NCI-H2171 treated with DMSO at 0.1 percent for 48 hours (cell line): ENCODE measurements at regions not wholly inside any gene's neighbourhood (a gene's known extent, or its start where the extent isn't known, plus 50 kb on each side); places are given as distances from the start of the nearest gene placed in this dataset.
"Not testable (repeated sequence)": the region's sequence is repeated elsewhere in the genome, so short reads cannot be mapped to it uniquely, and the experiment has no call there.

Experiments
- DNase-seq: peaks from one replicate; lab custom pipeline; 2025; lab: John Stamatoyannopoulos, UW

DNA sequence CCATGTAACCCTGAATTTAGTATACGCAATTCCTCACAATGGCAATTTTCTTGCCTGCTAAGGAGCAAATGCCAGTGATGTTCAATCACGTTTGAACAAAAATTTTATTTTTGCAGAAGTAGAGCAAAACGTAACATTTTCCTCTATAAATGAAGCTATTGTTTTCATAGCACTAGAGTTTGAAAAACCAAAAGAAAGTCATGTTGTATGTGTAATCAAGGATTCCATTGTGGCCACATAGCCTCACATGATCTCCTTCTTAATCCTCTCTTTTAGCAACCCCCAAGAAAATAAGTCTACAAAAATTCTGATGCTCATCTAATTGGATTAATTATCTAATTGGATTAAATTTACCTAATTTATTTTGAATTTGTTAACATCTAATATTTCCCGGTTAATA lies 1217.4 kb upstream of the FLRT2 start:
- no peak for DNase-seq

DNA sequence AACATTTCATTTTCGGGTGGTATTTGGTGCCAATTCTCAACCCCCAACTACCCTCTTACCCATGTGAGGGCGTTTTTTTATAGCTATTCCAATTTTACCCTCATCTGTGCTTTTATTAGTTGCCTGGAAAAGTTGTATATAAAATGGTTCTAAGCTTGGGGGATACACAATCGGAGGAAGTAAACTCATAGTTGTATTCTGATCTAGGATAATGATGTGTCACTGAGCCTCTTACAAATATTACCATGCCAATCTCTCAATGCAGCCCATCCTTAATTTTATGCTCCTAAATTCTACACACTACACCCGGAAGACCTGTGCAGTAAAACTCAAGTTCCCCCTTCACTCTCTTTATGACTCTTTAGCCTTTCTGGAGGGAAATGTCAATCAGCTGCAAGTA lies 1206.5 kb upstream of the FLRT2 start:
- no peak for DNase-seq

DNA sequence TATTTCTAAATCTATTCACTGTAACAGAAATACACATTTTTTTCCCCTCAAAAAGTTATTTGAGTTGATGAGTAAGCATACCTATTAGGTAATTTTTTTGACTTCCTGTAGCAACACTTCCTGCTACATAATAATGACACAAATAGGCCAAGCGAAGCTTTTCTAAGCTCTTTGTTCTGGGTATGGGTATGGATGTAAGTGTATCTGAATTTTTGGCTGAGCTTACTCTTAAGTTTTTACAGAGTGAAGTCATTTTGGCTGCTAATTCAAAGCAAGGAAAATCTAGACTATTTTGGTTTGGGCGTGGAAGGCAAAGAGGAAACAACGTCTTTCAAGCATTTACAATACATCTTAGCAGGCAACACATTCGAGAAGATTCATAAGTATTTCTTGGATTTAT lies 1206.0 kb upstream of the FLRT2 start:
- DNase-seq: no peak

DNA sequence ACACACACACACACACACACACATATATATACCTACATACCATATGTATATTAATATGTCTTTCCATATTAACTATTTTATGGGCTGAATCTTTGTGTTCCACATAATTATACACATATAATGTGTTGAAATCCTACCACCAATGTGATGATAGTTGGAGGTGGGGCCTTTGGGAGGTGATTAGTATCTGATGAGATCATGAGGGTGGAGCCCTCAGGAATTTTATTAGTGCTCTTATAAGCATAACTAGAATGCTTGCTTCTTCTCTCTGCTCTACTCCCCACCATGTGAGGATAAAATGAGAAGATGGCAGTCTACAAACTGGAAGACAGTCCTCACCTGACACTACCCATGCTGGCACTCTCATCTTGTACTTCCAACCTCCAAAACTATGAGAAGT lies 1193.5 kb upstream of the FLRT2 start:
- DNase-seq: no peak

DNA sequence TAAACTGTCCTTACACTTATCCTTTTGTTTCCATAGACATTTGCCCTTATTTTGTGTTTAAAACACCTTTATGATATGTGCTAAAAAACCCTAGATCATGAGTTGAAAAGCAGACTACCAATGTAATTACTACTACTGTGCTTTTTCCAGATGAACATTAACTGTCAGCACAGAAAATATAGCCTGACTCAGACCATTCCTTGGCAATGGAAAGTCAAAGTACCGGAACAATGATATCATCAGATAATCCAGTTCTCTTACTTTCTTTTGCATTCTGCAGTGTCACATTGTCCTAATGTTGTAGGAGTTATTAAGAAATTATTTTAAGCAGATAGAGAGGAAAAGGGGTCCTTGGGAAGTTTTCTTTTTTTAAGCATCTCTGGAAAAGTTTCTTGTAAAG lies 1189.0 kb upstream of the FLRT2 start:
- no peak for DNase-seq

DNA sequence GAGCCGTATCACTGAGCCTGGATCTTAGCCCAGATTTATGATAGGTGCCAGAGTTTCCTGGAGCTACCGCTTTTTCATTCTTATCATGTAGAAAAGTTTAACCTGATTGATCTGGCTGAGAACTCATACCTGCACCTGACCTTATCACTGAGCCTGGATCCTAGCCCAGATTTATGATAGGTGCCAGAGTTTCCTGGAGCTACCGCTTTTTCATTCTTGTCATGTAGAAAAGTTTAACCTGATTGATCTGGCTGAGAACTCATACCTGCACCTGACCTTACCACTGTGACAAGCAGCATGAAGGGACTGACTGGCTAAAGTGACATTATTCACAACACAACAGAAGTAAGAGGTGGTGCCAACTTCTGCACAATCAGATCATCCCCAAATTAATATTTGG lies 1188.1 kb upstream of the FLRT2 start:
- not testable (repeated sequence) for DNase-seq

DNA sequence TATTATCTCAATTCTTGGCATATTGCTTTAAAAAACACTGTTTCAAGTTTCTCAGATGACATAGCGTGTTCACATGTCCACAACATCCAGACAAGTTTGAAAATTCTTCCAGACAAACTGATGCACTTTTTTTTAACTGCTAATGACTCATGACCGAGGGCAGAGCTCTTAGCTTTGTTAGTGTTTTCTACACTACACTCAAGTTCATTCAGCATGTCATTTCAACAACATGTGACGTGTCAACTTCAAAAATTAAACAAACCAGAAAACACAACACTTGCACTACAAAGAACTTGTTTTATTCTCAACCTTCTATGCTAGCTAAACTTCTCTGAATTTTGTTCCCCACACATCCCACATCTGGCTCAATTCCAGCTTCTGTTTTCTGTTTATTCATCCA lies 1186.3 kb upstream of the FLRT2 start:
- DNase-seq: no peak

DNA sequence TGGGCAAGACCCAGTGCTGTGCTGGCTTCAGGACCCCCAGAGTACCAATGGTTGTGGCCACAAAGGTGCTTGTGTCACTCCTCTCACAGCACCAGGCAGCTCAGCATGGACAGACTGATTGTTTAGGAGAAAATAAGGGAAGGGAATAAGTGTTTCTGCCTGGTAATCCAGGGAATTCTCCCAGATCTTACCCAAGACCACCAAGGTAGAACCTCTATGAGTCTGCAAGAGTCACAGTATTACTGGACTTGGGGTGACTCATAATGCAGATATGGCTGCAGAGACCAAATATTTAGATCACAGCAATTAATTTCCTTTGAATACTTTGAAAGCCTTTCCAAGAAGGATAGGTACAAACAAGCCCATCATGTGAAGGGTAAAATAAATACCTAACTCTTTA lies 1178.3 kb upstream of the FLRT2 start:
- DNase-seq: no peak

DNA sequence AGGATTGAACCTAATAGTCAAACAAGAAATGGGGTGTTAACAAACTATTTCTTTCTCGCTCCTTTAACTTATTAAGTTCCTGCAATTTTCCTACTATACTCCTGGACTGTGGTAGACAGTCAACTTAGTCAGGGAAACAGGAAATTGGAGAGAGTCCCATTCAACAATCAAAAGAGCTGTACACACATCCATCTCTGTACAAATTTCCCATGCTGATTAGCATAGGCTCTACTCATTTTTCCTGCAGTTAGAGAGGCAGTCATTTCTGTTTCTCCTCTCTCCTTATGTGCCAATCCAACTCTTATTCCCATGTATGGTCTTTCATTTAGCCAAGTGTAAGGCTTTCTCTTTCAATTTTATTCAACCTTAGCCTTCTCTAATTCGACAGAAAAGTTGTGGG lies 1168.5 kb upstream of the FLRT2 start:
- DNase-seq: no peak

DNA sequence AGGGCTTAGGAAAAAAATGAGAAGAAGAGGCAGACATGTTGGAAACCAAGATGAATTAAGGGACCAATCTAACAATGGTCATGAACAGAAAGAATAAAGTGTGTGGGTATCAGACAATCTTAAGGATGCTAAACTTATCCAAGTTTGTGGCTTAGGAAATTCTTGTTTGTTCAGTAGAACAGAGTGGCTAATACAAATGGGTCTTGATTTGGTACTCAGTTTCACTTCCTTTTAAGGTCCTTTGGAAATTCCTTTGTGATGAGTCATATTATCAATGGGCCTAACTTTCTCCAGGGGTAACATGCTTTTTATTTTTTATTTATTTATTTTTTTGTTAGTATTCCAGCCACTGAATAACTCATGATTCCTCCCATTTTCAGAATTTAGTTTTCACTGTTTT lies 1154.7 kb upstream of the FLRT2 start:
- DNase-seq: no peak

DNA sequence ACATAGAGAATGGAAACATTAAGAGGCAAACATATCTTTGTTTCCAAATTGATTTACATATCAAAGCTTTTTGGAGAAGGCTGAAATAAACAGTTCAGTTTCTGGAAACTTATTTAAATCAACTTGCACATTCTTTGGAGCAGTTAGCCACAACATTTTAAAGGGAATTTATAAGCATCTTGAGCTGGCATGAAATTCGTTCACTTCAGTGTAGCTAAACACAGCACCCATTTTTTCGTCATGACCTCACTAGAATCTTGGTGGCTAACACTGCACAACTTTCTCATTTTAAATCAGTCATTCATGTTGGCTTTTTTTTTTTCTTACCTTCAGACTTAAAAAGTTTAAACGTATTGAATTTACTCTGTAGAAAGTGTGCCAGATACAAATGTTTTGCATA lies 1139.9 kb upstream of the FLRT2 start:
- no peak for DNase-seq

DNA sequence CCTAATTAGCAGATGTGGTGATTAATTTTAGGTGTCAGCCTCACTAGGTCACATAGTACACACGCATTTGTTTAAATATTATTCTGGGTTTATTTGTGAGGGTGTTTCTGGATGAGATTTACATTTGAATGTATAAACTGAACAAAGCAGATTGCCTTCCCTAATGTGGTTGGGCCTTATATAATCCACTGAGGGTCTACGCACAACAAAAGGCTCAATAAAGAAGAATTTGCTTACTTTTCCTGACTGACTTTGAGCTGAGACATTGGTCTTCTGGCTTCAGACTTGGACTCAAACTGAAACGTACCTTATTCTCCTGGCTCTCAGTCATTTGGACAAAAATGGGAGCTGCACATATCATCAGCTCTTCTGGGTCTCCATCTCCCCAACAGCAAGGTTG lies 1132.3 kb upstream of the FLRT2 start:
- DNase-seq: no peak

DNA sequence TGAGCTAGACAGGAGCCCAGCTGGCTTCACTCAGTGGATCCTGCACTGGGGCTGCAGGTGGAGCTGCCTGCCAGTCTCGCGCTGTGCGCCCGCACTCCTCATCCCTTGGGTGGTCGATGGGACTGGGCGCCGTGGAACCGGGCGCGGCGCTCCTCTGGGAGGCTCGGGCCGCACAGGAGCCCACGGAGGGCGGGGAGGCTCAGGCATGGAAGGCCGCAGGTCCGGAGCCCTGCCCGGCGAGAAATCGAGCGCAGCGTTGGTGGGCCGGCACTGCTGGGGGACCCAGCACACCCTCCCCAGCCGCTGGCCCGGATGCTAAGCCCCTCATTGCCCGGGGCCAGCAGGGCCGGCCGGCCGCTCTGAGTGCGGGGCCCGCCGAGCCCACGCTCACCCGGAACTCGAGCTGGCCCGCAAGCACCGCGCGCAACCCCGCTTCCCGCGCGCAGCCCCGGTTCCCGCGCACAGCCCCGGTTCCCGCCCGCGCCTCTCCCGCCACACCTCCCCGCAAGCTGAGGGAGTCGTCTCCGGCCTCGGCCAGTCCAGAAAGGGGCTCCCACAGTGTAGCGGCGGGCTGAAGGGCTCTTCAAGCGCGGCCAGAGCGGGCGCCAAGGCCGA lies 1130.5 kb upstream of the FLRT2 start:
- DNase-seq: no peak

DNA sequence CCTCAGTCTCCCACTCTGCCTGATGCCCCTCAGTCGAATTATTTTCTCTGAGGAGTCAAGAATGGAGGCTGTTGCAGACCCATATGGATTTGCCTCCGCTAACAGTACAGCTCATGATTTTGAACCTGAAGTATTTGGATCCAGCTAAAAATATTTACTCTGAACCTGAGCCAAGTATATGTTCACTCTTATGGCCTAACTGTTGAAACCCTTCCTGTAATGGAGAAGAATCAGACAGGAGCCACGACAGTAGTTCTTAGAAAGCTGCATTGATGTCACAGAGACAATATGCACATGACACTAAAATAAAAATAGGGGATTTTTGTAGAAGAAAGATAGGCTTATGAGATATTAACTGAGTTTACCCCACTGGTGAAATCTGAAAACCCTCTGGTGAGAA lies 1128.3 kb upstream of the FLRT2 start:
- no peak for DNase-seq

DNA sequence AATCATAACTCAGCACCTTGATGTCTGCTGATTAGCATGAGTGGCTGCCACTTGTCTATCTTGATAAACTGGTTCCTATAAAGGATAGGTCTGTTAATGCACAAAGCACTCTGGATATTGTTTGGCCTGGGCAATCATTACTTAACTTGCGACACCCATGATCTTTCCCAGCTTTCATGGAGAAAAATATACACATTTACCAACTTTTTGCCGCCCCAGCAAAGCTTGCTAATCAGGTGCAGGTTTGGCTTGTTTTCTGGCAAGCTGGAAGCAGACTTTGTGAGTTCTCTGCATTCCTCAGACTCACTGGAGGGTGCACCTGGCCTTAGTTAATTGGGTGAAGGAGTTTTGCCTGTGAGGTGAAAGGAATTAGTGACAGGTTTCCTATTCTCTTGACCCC lies 1126.4 kb upstream of the FLRT2 start:
- no peak for DNase-seq

DNA sequence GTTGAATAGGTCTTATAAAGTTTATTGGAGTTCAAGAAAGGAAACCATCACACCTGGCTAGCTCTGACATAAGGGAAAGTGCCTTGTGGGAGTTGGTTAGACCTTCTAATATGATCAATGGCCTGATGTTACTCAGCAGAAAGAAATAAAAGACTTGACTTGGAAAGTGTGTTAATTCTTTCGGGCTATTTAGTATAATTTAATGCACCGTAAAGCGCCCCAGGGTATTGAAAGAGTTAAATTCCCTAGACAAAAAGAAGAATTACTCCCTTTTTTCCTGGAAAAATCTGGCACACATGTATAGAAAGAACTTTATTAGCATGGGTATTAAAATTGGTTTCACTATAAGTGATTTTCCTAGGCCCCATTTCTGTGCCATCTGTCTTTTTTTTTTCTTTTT lies 1125.7 kb upstream of the FLRT2 start:
- DNase-seq: peak; percentile 62

DNA sequence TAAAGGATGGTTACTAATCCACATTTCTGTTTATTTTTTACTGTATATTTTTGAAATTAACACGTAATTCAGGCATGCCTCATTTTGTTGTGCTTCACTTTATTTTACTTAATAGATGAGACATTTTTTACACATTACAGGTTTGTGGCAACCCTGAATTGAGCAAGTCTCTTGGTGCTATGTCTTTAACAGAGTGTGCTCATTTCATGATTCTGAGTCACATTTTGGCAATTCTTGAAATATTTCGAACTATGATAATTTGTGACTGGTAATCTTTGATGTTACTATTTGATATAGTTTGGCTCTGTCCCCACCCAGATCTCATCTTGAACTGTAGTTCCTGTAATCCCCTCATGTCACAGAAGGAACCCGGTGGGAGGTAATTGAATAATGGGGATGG lies 1120.5 kb upstream of the FLRT2 start:
- no peak for DNase-seq

DNA sequence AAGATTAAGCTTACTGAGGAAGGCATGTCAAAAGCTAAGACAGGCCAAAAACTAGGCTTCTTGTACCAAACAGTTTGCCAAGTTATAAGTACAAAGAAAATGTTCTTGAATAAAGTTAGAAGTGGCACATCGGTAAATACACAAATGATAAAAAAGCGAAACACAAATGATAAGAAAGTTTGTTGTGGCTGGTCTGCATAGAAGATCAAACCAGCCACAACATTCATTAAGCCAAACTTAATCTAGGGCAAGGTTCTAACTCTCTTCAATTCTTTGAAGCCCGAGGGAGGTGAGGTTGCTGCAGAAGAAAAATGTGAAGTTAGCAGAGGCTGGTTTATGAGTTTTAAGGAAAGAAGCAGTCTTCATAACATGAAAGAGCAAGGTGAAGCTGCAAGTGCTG lies 1119.6 kb upstream of the FLRT2 start:
- DNase-seq: no peak

DNA sequence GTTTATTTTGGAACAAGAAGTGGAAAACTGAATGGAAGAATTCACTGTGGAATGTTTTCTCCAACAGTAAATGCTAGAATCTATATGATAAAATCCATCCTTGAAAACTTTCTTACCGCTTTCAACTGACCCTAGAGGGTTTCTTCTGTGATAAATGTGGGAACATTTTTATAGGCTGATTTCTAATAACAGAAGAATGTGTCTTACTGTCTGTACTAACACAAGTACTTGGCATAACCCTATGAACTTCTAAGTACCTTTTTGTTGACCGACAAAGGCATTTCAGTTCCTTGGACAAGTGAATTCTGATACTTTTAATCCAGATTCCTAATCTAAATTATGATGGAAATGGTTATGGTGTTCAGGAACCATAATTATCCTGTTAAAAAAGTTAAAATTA lies 1109.7 kb upstream of the FLRT2 start:
- no peak for DNase-seq

DNA sequence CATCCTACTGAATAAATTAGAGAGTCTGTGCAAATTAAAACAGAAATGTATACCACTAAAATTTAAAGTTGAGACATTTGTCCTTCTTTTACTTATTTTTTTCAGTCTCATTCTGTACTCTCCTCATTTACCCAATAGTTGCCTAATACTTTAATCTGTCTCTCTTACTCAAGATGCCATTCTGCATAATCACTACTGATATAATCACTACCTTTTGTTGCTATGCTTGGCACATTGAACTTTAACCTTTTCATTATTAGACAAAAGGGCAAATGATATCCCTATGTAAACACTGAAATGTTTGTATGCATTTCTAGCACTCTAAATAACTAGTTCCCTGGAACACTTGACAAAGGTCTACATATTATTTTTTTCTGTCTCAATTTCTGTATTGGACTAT lies 1108.3 kb upstream of the FLRT2 start:
- no peak for DNase-seq

DNA sequence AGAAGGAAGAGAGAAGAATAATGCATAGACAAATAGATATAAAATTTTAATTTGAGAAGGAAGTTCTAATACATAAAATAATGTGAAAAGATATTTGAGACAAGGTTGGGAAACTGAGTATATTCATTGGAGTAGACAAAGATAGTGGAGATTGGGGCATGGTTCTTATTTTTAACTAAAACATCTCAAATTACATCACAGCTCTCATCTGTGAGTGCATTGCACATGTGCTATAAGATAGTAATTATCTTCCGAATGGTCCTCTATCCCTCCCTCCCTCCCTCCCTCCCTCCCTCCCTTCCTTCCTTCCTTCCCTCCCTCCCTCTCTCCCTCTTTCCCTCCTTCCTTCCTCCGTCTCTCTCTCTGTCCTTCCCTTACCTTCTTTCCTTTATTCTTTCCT lies 1104.0 kb upstream of the FLRT2 start:
- peak; percentile 34 for DNase-seq

DNA sequence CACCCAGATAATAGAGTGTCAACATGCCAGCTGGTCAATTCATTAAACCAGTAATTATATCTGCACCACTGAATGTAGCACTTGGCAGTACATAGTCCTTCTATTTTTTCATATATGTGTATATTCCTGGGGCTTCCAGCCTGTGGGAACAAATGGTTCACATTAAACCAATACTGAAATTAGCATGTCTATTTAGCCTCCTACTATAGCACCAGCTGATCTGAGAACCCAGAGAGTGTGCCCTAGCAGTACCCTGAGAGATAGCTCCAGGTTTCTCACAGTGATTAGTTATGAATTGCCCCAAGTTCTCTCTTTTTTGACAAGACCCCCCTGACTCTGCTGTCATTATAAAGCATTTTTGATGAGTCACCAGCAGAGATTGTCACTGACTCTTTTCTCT lies 1097.3 kb upstream of the FLRT2 start:
- DNase-seq: peak; percentile 73

DNA sequence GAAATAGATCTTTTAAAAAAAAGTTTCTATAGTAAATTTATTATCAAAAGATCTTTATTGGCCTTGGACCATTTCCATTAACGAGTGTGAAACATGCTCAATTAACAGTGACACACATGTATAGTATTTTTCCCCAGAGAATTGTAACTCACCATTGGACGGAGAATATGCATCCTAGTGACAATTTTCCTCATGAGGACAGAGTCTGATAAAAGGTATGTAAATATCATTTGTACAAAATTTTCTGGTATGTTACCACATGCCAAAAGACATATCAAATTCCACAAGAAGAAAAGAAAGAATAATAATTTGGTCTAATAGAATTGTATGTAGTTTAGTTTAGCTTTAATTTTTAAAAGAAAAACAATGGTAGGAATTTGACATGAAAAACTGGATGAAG lies 1096.0 kb upstream of the FLRT2 start:
- DNase-seq: no peak

DNA sequence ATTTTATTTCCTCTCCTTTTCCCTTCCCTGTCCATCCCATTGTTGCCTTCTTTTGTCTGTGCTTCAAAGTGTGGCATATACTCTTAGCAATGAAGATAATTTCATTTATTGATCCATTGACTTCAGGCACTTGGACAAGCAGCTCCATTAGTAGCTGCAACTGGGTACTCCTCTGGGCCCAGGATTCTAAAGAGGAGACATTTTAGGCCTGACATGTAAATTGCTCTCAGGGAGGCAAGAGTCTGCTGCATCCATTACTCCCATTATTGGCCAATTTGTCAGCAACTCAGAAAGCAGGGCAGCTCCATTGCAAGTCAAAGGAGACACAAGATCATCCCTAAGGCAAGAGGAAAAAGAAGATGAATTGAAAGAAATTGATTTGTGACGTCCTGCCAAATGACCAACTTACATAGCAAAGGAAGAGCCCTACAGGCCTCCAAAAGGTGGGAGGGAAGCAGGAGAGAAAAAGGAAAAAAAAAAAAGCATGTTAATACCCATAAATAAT lies 1094.1 kb upstream of the FLRT2 start:
- DNase-seq: no peak

DNA sequence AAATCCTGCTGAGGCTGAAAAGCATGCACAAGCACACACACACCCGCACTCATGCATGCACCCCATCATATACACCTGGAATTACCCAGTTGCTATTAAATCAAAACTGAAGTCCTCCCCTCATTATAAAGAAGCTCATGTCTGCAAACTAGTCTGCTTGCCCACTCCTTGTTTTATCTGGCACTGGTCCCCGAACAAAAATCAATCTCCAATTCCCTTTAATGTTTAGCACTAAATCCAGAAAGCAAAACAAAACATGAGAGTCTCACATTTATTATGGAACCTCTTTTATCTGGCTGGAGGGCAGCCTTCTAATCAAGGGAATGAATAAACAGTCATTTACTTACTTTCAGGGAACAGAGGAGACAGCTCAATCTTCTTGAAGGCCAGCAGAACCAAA lies 1093.4 kb upstream of the FLRT2 start:
- DNase-seq: no peak
